NCI-H526 treated with DMSO at 0.1 percent for 48 hours (cell line): ENCODE measurements at regions not wholly inside any gene's neighbourhood (a gene's known extent, or its start where the extent isn't known, plus 50 kb on each side); places are given as distances from the start of the nearest gene placed in this dataset.

Source experiments
- DNase-seq: peaks from one replicate; lab custom pipeline; 2025; lab: John Stamatoyannopoulos, UW

DNA sequence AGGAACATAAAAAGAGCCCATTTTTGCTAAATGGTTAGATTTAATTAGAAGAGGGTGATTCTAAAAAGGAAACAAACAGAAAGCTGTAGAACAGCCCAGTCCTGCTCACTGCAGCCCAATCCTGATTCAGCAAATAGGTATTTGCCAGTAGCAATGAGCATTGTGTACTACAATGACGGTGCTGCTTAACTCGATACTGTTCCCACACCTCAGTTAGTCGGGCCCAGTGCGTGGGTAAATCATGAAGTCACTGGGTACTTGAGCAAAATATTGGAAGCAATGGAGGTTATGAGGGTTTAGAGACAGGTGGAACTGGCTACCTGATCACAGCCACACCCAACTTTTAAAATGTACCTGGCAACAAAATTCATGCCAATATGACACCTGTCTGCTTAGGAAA, 101.5 kb upstream of the ADGRL2 start:
- DNase-seq, result no peak

DNA sequence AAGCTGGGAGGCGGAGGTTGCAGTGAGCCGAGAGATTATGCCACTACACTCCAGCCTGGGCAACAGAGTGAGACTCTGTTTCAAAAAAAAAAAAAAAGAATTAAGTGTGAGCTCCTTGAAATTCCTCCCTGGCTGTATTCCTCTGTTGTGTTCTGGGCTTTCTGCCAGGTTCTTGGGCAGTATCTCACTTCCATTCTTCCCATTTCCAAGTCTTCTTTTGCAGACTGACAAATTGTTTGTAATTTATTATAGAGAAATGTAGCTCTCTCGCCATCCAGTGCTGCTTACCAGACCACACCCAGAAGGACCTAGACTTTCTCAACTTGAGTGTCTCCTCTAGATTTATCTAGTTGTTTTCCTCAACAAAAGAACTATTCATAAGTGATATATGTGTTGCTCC, 105.0 kb upstream of the ADGRL2 start:
- no peak for DNase-seq

DNA sequence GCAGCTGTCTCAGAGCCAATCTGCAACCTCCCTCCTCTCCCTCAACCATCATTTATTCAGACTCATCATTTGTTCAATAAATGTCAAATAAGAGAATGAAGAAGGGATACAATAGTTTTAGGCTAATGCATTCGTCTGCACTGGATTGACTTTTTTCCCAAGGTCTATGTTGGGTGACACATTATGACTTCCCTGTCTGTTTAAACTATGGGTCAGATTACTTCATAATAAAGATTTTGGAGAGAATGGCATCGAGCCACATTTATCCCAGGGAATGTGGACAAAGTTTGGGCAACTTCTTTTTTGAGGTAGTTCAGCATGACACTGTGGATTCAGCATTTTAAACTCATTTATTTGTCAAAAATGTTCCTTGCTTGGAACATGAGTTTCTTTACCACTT, 107.4 kb upstream of the ADGRL2 start:
- no peak for DNase-seq

DNA sequence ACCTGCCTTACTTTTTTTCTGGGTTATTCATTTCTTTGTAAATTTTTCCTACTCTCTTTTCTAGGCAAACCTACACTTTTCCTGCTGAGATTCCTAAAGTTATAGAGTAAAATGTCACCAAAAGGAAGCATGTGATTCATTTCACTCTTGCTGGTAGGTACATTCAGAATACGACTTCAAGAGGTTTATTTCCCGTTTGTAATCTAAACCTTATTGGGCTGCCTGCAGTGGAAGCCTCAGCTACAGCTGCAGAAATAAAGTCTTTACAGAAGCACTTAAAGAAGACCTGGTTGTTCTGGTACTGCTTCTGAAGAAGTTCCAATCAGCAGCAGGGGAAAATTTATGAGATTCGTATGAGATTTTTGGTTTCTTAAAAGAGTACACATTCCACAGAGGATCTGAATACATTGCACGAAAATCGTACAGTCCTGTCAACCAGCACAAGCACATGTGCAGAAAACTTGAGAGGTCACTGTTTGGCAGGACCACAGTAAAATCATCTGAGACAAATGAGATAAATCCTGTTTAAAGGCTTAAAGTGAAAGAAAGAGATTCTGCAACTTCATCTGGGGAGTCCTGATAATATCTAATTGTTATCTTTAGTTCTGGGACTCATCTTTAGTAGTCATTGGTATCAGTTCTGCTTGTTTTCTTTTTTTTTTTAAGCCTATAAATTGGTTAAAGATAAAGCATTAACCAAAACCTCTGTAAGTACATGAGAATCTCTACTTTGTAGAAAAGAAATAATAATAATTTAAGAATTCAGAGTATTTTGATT, 109.9 kb upstream of the ADGRL2 start:
- no peak for DNase-seq

DNA sequence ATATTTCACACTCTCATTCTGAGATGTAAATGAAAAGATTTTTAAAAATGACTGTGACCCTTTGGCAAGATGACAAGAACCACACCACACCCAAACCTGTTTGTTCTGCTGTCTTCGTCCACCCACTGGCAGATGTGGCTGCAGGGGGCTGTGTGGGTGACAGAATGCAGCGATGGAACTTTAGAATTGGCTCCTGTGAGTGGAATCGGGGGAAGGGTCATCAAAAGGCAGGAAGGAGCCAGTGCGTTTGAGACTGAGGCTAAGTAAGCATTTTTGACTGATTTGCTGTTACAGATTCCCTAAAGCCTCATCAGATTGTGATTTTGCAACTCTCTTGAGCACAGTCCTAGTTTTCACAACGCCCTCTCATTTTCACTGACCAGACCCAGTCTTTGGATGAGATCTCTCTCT, 111.2 kb upstream of the ADGRL2 start:
- no peak for DNase-seq

DNA sequence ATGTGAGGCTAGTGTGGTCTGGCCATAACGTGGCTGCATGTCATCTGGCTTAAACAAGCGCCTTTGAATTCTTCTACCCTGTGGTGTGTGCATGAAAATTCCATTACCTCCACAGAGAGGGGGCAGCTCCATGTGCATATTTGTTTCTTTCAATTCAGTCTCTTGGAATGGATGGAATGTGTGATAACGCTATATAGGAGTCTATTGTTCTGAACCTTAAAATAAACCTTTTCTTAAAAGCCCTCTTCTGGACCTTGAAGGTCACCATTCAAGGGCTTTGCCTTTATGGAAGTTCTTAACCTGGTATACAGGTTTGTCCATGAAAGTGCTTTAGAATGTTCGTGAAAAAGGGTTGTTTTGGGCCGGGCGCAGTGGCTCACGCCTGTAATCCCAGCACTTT, 118.2 kb upstream of the ADGRL2 start:
- no peak for DNase-seq

DNA sequence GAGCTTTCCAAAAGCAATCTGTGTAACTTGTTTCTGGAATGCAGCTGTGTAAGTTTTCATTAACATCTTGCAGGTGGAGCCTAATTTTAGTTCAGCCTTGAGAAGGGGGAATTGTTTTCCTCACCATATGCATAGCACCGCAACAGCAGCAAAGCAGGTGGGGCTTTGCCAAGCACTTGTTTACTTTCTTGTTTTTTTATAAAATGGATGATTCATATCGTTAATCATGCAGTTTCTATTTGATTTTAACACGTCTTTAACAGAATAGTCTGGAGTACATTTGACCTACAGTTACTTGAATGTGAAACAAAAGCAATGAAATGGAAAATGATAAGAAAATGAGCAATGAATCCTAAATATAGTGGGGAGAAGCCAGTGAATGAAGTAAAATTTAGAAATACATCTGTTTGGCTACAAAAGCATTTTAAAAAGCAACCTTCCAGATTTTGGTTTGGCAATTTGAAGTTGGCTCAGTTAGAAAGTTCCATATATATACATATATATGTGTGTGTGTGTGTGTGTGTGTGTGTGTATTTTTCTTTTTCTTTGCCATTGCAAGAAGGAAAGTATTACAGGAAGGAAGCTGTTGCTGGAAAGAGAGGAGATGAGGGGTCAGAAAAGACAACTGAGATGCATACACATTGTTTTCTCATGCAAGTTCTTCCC, 119.0 kb upstream of the ADGRL2 start:
- no peak for DNase-seq

DNA sequence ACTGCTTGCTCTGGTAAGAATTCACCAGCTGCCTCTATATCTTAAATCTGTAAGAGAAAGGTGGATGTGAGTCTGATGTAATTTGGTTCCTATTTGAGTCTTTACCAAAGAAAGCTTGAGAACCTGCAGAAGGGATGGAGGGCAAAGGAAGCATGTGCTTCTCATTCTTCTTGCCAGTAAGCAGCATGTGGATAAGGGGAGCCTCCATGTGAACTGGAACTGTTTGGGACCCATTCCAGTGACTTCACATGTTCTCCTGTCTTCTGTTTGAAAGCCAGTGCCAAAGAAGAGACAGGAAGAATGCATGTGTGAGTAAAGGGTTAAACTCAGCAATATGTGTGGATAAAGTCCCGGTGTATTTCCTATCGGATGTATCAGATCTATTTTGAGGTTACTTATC, 119.6 kb upstream of the ADGRL2 start:
- DNase-seq, result no peak

DNA sequence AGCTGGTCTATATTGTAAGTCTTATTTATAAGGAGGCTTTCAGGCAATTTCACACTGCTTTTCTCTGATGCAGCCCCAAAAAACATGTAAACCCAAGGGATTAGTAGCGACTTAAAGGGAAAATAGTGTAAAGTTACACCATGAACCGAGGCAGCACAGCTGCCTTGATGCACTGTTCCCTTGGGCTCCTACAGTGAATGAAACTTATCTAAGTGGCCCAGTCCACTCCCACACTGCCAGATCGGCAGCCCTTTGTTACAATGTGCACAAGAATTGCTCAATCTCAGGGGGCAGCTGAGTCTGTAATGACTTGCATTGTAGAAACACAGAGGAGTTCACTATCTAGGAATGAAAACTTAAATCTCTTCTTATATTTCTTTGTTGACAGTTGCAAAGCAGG, 120.8 kb upstream of the ADGRL2 start:
- no peak for DNase-seq

DNA sequence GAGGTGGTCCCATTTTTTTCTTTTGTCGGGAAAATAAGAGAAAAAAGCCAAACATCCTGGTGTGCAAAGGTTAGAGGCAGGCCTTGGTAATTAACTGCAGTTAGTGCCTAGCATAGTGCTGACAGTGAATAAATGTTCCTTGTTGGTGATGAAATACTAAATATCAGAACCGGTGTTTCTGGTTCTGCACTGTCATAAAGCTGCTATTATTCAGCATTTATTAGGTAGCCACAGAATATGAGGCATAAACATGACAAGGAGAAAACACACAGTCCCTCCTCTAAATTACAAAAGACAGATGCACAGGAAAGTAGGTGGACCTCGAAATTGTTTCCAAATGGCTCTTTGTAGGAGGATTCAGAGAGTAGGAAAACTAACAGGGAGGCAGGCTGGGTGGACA, 122.0 kb upstream of the ADGRL2 start:
- no peak for DNase-seq

DNA sequence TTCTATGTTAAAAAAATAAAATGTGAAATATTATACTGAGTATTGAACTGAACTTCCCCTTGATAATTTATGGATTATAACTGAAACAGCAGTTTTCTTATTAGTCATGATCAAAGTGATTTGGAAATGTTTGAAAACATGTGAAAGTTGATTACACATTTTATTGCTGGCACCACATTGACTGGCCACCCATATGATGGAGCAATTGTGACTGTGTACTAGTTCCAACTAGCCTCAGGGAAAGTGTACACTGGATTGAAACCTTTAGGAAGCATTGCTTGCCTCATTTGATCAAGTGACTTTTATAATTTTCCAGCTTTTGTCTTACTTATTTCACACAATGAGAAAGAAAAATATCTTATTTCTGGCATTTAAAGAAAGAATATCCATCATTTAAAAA, 128.0 kb upstream of the ADGRL2 start:
- no peak for DNase-seq

DNA sequence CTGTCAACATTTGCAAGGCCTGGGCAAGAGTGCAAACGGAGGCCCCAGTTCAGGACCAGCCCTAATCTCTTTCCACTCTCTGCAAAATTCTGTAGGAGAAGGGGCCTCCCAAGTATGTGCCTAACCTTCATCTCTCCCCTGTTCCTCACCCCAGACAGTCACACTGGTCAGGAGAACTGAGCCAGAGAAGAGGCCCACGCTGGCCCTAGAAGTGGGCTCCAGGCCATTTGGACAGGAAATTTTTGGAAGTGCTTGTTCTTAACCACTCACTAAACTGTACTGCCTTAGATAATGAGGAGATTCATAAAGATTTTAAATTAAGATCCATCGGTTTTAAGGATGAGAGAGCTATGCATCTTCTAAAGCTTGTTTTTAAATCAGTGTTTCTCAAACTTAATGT, 129.7 kb upstream of the ADGRL2 start:
- DNase-seq, result no peak

DNA sequence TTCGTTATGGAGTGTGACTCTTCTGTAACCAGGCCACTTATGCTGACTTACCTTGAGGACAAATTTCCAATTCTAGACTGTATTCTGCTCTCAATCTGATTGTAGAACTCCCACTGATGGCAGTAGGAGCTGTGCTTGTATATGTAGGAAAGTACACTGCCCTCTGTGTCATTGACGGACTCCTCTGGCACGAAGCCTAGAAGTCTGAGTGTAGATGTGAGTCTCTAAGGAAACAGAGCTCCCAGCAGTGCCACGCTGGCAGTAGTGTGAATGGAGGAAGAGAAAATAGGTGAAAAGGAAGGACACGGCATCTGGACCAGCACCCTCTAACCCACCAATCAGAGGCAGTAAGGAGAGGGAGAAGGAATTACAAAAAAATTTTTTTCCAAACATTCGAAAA, 130.4 kb upstream of the ADGRL2 start:
- DNase-seq, result no peak

DNA sequence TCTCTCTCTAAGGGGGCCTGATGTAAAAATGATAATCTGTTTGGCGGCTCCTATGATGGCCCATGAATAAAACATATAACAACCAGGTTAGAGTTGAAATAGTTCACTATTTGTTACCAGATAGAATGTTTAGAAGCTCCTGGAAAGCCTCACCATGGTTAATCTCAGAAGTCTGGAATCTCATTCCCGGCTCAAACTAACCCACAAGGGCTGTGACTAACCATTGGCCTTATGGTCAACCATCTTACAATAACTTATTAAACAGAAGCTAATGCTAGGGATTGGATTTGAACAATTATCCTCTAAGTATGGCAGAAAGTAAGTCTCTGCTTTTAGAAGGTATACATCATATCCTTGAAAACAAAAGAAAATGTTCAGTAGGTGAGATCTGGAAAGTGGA, 134.1 kb upstream of the ADGRL2 start:
- no peak for DNase-seq

DNA sequence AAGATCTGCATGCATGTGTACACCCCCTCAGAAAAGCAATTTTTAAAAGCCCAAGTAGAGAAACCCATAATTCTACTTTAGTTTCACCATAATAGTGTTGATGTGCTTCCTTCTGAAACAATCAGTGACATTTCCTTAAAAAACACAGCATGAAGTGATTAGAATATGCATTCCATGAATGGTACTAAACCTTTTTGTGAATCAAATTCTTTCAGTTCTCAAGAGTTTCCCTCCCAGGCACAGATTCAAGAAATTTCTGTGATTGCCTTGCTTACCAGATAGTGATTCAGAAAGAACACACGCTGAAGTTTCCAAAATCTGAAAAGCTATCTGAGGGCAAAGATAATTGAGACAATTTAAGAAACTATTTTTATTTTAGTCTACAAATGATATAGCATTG, 136.4 kb upstream of the ADGRL2 start:
- DNase-seq, result no peak

DNA sequence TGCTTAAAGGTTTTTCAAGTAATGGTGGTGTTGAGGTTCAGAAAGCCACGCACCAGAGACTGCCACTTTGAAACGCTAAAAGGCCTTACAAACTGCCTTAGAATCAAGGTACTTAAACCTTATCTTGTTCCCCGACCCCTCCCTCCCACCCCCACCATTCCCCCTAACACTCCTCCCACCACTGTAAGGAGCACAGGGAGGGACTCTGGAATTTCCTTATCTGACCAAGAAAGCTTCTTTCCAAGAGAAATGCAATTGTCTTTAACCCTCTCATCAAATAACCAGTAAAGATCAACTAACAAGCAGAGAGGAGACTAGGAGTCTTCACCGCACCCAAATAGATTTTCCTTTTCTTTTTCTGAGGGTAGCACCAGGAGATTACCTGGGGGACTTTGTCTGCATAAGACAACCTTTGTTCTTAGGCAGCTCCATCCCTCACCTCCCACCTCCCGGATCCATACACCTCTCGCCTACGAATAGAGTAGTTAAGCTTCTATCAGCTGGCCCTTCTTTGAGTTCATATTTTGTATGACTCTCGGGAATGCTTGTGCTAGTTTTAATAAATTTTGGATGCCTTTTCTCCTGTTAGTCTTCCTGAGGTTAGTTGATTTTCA, 137.7 kb upstream of the ADGRL2 start:
- DNase-seq, result no peak

DNA sequence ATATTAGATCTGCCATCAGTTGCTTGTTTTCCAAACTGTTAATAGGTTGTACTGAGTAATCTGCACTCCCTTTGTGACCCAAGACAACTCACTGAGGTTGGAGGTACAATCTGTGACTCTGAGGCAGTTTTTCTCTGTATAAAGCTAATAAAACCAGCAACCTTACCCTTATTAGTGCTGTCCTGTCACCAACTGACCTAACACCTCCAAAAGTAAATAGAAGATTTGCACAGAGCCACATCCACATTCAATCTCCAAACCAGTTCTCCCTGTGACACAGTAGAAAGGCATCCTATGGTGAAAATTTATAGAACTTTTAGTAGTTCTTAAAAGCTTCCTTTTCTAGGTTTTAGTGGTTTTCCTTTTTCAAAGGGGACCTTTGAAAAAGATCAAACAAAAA, 140.4 kb upstream of the ADGRL2 start:
- no peak for DNase-seq

DNA sequence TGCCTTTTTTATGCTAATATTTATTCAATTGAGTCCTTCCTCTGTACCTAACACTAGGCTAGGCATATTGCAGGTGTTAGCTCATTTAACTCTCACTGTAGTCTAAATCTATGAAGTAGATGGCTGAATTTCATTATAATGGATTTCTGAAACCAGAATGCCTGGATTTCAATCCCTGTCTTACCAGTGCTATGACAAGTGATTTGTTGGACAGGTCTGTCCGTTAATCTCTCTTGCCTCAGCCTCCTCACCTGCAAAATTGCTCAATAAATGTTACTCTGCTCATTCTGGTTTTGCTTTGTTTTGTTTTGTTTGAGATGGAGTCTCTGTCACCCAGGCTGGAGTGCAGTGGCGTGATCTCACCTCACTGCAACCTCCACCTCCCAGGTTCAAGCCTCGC, 146.1 kb upstream of the ADGRL2 start:
- DNase-seq, result no peak

DNA sequence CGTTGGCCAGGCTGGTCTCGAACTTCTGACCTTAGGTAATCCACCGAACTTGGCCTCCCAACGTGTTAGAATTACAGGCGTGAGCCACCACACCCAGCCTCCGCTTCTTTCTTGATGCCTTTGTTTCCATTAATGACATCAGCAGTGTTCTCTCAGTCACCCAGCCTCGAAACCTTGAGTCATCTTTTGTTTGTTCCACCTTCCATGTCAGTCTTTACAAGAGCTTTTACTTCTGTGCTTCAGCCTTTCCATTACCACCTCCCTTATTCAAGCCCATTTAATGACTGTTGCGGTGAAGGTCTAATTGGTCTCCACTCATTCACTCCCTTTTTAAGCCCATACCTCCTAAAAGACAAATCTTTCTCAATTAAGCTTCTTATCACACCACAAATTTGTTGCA, 146.6 kb upstream of the ADGRL2 start:
- DNase-seq, result no peak

DNA sequence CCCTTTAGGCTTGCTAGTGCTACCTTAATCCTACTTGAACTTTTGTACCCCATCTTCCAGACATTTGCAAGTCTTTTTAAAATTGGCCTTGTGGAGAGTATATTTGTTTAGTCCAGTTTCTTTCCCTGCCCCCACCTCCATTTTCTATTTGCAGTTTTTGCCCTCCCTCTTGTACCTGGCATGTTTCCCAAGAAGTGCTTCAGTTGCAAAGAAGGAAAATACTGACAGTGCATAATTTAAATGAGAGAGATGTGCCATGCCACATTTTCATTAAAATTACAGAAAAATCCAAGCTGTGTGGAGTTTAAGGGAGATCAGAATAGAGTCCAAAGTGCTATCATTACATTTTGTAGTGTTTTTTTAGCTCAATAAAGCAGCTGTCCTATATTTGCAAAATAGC, 150.0 kb upstream of the ADGRL2 start:
- DNase-seq, result no peak

DNA sequence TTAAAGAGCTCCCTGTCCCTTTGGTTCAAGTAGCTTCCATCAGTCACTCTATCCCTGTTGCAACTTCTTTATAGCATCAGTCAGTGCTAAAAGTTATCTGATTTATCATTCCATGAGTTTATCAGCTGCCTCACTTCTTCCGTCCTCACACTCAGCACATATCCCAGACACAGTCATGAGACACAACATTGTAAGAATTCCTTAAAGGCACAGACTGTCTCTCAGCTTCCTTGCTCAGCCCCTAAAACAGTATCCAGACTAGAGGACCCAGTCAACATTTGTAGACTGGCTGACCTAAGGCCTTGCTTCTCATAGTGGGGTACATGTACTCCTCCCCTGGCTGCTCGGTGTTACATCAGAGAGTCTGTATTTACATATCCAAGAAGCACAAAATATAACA, 164.9 kb upstream of the ADGRL2 start:
- no peak for DNase-seq

DNA sequence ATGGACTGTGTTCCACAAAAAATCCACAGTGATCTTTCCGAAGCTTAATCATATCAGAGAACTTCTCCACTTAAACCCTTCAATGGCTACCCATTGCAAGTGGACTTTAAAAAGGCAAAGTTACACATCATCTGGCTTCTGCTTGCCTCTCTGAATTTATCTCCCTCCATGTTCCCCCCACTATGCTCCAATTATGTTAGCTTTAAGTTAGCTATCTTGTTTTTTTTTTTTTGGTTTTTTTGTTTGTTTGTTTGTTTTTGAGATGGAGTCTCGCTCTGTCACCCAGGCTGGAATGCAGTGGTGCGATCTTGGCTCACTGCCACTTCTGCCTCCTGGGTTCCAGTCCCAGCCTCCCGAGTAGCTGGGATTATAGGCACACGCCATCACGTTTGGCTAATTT, 166.4 kb upstream of the ADGRL2 start:
- no peak for DNase-seq

DNA sequence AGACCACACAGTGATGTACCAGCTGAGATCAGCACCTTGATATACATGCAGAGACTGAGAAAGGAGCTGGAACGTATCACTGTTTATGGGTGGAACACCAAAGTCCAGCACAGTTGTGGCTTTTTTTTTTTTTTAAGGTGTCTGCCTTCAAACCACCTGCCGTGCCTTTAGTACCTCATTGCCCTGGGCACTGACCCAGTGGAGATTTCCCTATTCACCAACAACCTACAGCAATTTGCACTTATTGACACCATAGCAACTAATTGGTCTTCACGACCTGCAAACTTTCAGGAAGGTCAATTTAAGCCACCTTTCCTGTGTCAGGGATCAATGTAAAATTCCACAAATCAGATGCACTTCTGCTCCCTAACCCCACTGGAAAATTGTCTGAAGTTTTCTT, 181.6 kb upstream of the ADGRL2 start:
- no peak for DNase-seq

DNA sequence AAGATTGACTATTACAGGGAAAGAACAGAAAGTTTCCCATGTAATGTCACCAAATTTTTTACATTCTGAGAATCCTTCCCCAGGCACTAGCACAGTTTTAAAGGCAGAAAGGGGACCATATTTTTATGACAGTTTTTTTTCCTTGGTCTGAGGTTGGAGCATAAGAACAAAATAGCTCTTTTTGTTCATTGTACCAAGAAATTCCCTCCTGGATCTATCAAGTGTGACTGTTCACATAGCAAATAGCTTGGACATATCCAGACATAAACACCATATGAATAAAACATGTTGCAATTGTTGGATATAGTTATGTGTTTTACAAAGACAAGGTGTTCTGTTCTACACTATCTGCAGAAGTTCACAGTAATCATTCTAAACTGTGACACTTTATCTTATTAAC, 182.4 kb upstream of the ADGRL2 start:
- DNase-seq, result no peak
